ENCODE measurements at regions not wholly inside any gene's neighbourhood (a gene's known extent, or its start where the extent isn't known, plus 50 kb on each side); places are given as distances from the start of the nearest gene placed in this dataset.

DNA sequence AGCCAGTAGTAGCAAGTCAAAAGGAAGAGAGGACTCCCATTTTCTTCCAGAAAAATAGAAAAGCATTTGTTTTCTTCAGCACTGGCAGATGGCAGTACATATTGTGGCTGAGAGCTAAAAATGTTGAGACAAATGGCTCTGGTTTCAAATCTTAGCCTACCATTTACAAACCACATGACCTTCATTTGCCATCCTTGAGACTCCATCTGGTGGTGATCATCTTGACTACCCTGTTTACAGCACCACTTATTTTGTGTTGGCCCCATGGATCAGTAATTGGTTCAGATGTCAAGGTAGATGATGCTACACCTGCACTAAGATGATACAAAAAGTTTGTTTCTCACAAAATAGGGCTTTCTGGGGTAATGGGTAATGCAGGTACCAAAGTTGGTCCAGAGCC lies 951.8 kb upstream of the IGFBP7 start:
- ChIA-PET POLR2A (no interaction called here), CTCF (no interaction called here)
- Histone ChIP-seq H3K4me1 (no peaks in the 10 kb centered on the region), H3K36me3 (ENCODE audit: control insufficient read depth, insufficient read depth, low read length) (no peaks in the 10 kb centered on the region), H3K9me3 (no peaks in the 10 kb centered on the region), H3K27me3 (replicated peaks; ENCODE audit: control insufficient read depth, insufficient read depth, low read length) (no peaks in the 10 kb centered on the region), H3K4me3 (ENCODE audit: low read depth, low read length) (no peak overlapping the region)
- DNase-seq: no peak
- TF ChIP-seq CTCF (IDR thresholded peaks at IDR 0.05; ENCODE audit: insufficient read depth in 1 of 2, low read depth in 1 of 2, low read length in 1 of 2, severe bottlenecking in 1 of 2, unreplicated experiment in 1 of 2): no peak
- intact Hi-C loops (cut with micrococcal nuclease; ENCODE audit: unreplicated experiment): loop anchor here (1.0 to 5.0 kb wide), 3 partner anchors 620 to 900 kb away; no protein-coding TSS in a partner anchor
- peak overlapping the region; percentile 25 for H3K27ac Mint-ChIP-seq (ENCODE audit: unreplicated experiment)
- H3K4me3 Mint-ChIP-seq (ENCODE audit: unreplicated experiment): no peak overlapping the region
- H3K36me3 Mint-ChIP-seq (ENCODE audit: insufficient read depth, unreplicated experiment): no peaks in the 10 kb centered on the region
- H3K27me3 Mint-ChIP-seq (ENCODE audit: insufficient read depth, unreplicated experiment): no peaks in the 10 kb centered on the region
- H3K4me1 Mint-ChIP-seq (ENCODE audit: low read depth, unreplicated experiment): no peaks in the 10 kb centered on the region
- H3K9me3 Mint-ChIP-seq (ENCODE audit: unreplicated experiment): no peaks in the 10 kb centered on the region
- BruUV-seq (replicated peaks): no TSS peak

GRCh38 chr4:58050439-58050838 lies 940.3 kb upstream of the IGFBP7 start:
- Mint-ChIP-seq H3K27me3 (ENCODE audit: insufficient read depth, unreplicated experiment) (no peaks in the 10 kb centered on the region), H3K4me3 (ENCODE audit: unreplicated experiment) (no peak overlapping the region), H3K36me3 (ENCODE audit: insufficient read depth, unreplicated experiment) (no peaks in the 10 kb centered on the region), H3K9me3 (ENCODE audit: unreplicated experiment) (peaks cover 9% of the 10 kb centered on the region), H3K4me1 (ENCODE audit: low read depth, unreplicated experiment) (peaks cover 7% of the 10 kb centered on the region), H3K27ac (ENCODE audit: unreplicated experiment) (no peak overlapping the region)
- H3K27me3 ChIP-seq (replicated peaks; ENCODE audit: control insufficient read depth, insufficient read depth, low read length): no peaks in the 10 kb centered on the region
- ChIA-PET POLR2A (no interaction called here), CTCF (no interaction called here)
- no peaks in the 10 kb centered on the region for H3K9me3 ChIP-seq
- no peak for DNase-seq
- H3K4me3 ChIP-seq (ENCODE audit: low read depth, low read length): no peak overlapping the region
- BruUV-seq (replicated peaks): no TSS peak
- no peak for TF ChIP-seq CTCF (IDR thresholded peaks at IDR 0.05; ENCODE audit: insufficient read depth in 1 of 2, low read depth in 1 of 2, low read length in 1 of 2, severe bottlenecking in 1 of 2, unreplicated experiment in 1 of 2)
- no peaks in the 10 kb centered on the region for H3K36me3 ChIP-seq (ENCODE audit: control insufficient read depth, insufficient read depth, low read length)
- intact Hi-C loops (cut with micrococcal nuclease; ENCODE audit: unreplicated experiment): no loop called here
- H3K4me1 ChIP-seq: peaks cover 7% of the 10 kb centered on the region

DNA sequence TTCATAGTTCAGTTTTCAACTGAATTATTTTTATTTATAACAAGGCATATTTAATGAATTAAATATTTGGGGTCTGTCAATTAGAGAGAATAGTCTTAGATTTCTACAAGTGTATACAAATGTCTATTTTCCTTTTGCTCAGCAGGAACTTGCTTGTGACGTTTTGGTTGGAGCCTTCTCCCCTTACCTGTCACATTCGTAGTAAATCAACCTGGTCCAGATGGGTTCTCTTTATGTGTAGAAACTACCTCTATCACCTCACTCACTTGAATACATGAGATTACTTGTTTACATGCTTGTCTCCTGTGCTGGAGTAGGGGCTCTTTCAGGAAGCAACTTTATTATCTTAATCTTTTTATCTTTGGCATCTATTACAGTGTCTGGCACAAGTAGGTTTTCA lies 938.3 kb upstream of the IGFBP7 start:
- H3K4me1 ChIP-seq: no peaks in the 10 kb centered on the region
- no TSS peak for BruUV-seq (replicated peaks)
- no peak for TF ChIP-seq CTCF (IDR thresholded peaks at IDR 0.05; ENCODE audit: insufficient read depth in 1 of 2, low read depth in 1 of 2, low read length in 1 of 2, severe bottlenecking in 1 of 2, unreplicated experiment in 1 of 2)
- intact Hi-C loops (cut with micrococcal nuclease; ENCODE audit: unreplicated experiment): no loop called here
- Mint-ChIP-seq H3K4me3 (ENCODE audit: unreplicated experiment) (no peak overlapping the region), H3K9me3 (ENCODE audit: unreplicated experiment) (peaks cover 22% of the 10 kb centered on the region), H3K27me3 (ENCODE audit: insufficient read depth, unreplicated experiment) (no peaks in the 10 kb centered on the region), H3K4me1 (ENCODE audit: low read depth, unreplicated experiment) (no peaks in the 10 kb centered on the region), H3K36me3 (ENCODE audit: insufficient read depth, unreplicated experiment) (no peaks in the 10 kb centered on the region), H3K27ac (ENCODE audit: unreplicated experiment) (no peak overlapping the region)
- H3K36me3 ChIP-seq (ENCODE audit: control insufficient read depth, insufficient read depth, low read length): no peaks in the 10 kb centered on the region
- DNase-seq: no peak
- ChIA-PET CTCF (no interaction called here), POLR2A (no interaction called here)
- H3K9me3 ChIP-seq: no peaks in the 10 kb centered on the region
- H3K4me3 ChIP-seq (ENCODE audit: low read depth, low read length): no peak overlapping the region
- no peaks in the 10 kb centered on the region for H3K27me3 ChIP-seq (replicated peaks; ENCODE audit: control insufficient read depth, insufficient read depth, low read length)

Data from Caco-2 (cell line).